ENCODE measurements at regions not wholly inside any gene's neighbourhood (a gene's known extent, or its start where the extent isn't known, plus 50 kb on each side); places are given as distances from the start of the nearest gene placed in this dataset.

- Histone ChIP-seq H3K4me1 (ENCODE audit: insufficient read depth, insufficient read length) (peaks cover 4% of the 10 kb centered on the region), H3K27me3 (ENCODE audit: insufficient read depth, insufficient read length) (no peaks in the 10 kb centered on the region), H3K36me3 (ENCODE audit: insufficient read depth, insufficient read length, low read length) (no peaks in the 10 kb centered on the region), H3K9me3 (ENCODE audit: insufficient read depth, low read length) (no peaks in the 10 kb centered on the region), H3K4me3 (ENCODE audit: insufficient read length, low read depth) (no peak overlapping the region), H3K9ac (ENCODE audit: insufficient read length, low read depth) (no peak overlapping the region)
- TF ChIP-seq YY1 (IDR thresholded peaks at IDR 0.05; ENCODE audit: insufficient read depth, insufficient read length) (no peak), SUZ12 (IDR thresholded peaks at IDR 0.05; ENCODE audit: extremely low read depth, insufficient read depth, insufficient read length) (no peak), ZNF274 (IDR thresholded peaks at IDR 0.05; ENCODE audit: low read depth, low read length) (no peak)
- no peak for DNase-seq (ENCODE audit: low read depth, low spot score)
Observed at GRCh38 chr1:175857756-175858155, 114.4 kb upstream of the TNR start.

GRCh38 chr1:175853681-175854080, 110.3 kb upstream of the TNR start:
- H3K4me3 ChIP-seq (ENCODE audit: insufficient read length, low read depth), result no peak overlapping the region
- TF ChIP-seq ZNF274 (IDR thresholded peaks at IDR 0.05; ENCODE audit: low read depth, low read length) (no peak), YY1 (IDR thresholded peaks at IDR 0.05; ENCODE audit: insufficient read depth, insufficient read length) (no peak), SUZ12 (IDR thresholded peaks at IDR 0.05; ENCODE audit: extremely low read depth, insufficient read depth, insufficient read length) (no peak)
- no peaks in the 10 kb centered on the region for H3K27me3 ChIP-seq (ENCODE audit: insufficient read depth, insufficient read length)
- DNase-seq (ENCODE audit: low read depth, low spot score), result no peak
- no peaks in the 10 kb centered on the region for H3K4me1 ChIP-seq (ENCODE audit: insufficient read depth, insufficient read length)
- no peaks in the 10 kb centered on the region for H3K9me3 ChIP-seq (ENCODE audit: insufficient read depth, low read length)
- no peak overlapping the region for H3K9ac ChIP-seq (ENCODE audit: insufficient read length, low read depth)
- H3K36me3 ChIP-seq (ENCODE audit: insufficient read depth, insufficient read length, low read length), result no peaks in the 10 kb centered on the region

DNA sequence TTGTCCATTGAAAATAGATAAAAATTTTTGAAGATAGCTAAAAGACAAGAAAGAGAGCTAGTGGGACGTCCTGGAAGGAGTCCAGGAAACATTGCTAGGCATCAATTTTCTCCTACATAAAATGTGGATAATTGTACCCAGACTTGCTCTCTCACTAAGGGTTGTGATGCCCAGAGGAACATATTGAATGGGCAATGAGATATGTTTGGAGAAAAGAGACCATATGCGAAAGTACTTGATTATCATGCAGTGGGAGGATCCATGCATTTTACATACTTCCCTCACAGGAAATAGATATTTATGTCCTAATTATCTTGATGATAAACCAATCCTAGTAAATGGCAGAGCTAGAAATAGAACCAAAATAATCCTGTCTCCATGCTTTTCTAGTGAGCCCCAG, 108.4 kb upstream of the TNR start:
- Histone ChIP-seq H3K4me3 (ENCODE audit: insufficient read length, low read depth) (no peak overlapping the region), H3K9ac (ENCODE audit: insufficient read length, low read depth) (no peak overlapping the region), H3K4me1 (ENCODE audit: insufficient read depth, insufficient read length) (no peaks in the 10 kb centered on the region), H3K9me3 (ENCODE audit: insufficient read depth, low read length) (no peaks in the 10 kb centered on the region), H3K27me3 (ENCODE audit: insufficient read depth, insufficient read length) (no peaks in the 10 kb centered on the region), H3K36me3 (ENCODE audit: insufficient read depth, insufficient read length, low read length) (no peaks in the 10 kb centered on the region)
- TF ChIP-seq SUZ12 (IDR thresholded peaks at IDR 0.05; ENCODE audit: extremely low read depth, insufficient read depth, insufficient read length) (no peak), ZNF274 (IDR thresholded peaks at IDR 0.05; ENCODE audit: low read depth, low read length) (no peak), YY1 (IDR thresholded peaks at IDR 0.05; ENCODE audit: insufficient read depth, insufficient read length) (no peak)
- no peak for DNase-seq (ENCODE audit: low read depth, low spot score)

- Histone ChIP-seq H3K4me1 (ENCODE audit: insufficient read depth, insufficient read length) (no peaks in the 10 kb centered on the region), H3K4me3 (ENCODE audit: insufficient read length, low read depth) (no peak overlapping the region), H3K9me3 (ENCODE audit: insufficient read depth, low read length) (no peaks in the 10 kb centered on the region), H3K9ac (ENCODE audit: insufficient read length, low read depth) (no peak overlapping the region), H3K27me3 (ENCODE audit: insufficient read depth, insufficient read length) (no peaks in the 10 kb centered on the region), H3K36me3 (ENCODE audit: insufficient read depth, insufficient read length, low read length) (no peaks in the 10 kb centered on the region)
- TF ChIP-seq YY1 (IDR thresholded peaks at IDR 0.05; ENCODE audit: insufficient read depth, insufficient read length), result no peak
- TF ChIP-seq ZNF274 (IDR thresholded peaks at IDR 0.05; ENCODE audit: low read depth, low read length), result no peak
- no peak for TF ChIP-seq SUZ12 (IDR thresholded peaks at IDR 0.05; ENCODE audit: extremely low read depth, insufficient read depth, insufficient read length)
- DNase-seq (ENCODE audit: low read depth, low spot score), result no peak
Observed at GRCh38 chr1:175848329-175848728, 104.9 kb upstream of the TNR start.

- Histone ChIP-seq H3K9me3 (ENCODE audit: insufficient read depth, low read length) (no peaks in the 10 kb centered on the region), H3K36me3 (ENCODE audit: insufficient read depth, insufficient read length, low read length) (no peaks in the 10 kb centered on the region), H3K27me3 (ENCODE audit: insufficient read depth, insufficient read length) (no peaks in the 10 kb centered on the region), H3K4me1 (ENCODE audit: insufficient read depth, insufficient read length) (no peaks in the 10 kb centered on the region), H3K9ac (ENCODE audit: insufficient read length, low read depth) (no peak overlapping the region), H3K4me3 (ENCODE audit: insufficient read length, low read depth) (no peak overlapping the region)
- TF ChIP-seq ZNF274 (IDR thresholded peaks at IDR 0.05; ENCODE audit: low read depth, low read length) (no peak), SUZ12 (IDR thresholded peaks at IDR 0.05; ENCODE audit: extremely low read depth, insufficient read depth, insufficient read length) (no peak), YY1 (IDR thresholded peaks at IDR 0.05; ENCODE audit: insufficient read depth, insufficient read length) (no peak)
- no peak for DNase-seq (ENCODE audit: low read depth, low spot score)
Observed at GRCh38 chr1:175845985-175846384, 102.6 kb upstream of the TNR start.

DNA sequence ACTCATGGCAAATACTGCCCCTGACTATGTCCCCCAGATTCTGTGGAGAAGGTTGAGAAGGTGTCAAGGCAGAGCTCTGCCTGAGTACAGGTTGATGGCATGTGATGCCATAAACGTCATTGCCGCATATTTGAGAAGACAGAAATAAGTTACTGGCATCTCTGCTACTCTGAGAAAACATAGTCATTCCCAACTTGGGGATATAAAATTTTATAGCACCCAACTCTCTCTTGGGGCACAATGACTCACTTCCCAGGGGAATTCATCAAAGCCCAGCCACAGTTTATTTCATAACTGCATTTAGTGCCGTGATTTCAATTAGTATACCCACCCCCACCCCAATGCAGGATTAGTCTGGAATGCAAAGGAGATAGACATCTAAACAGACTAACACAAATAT, 101.9 kb upstream of the TNR start:
- DNase-seq (ENCODE audit: low read depth, low spot score), result no peak
- Histone ChIP-seq H3K27me3 (ENCODE audit: insufficient read depth, insufficient read length) (no peaks in the 10 kb centered on the region), H3K4me3 (ENCODE audit: insufficient read length, low read depth) (no peak overlapping the region), H3K9me3 (ENCODE audit: insufficient read depth, low read length) (no peaks in the 10 kb centered on the region), H3K4me1 (ENCODE audit: insufficient read depth, insufficient read length) (no peaks in the 10 kb centered on the region), H3K9ac (ENCODE audit: insufficient read length, low read depth) (no peak overlapping the region), H3K36me3 (ENCODE audit: insufficient read depth, insufficient read length, low read length) (no peaks in the 10 kb centered on the region)
- no peak for TF ChIP-seq ZNF274 (IDR thresholded peaks at IDR 0.05; ENCODE audit: low read depth, low read length)
- TF ChIP-seq YY1 (IDR thresholded peaks at IDR 0.05; ENCODE audit: insufficient read depth, insufficient read length), result no peak
- no peak for TF ChIP-seq SUZ12 (IDR thresholded peaks at IDR 0.05; ENCODE audit: extremely low read depth, insufficient read depth, insufficient read length)

DNA sequence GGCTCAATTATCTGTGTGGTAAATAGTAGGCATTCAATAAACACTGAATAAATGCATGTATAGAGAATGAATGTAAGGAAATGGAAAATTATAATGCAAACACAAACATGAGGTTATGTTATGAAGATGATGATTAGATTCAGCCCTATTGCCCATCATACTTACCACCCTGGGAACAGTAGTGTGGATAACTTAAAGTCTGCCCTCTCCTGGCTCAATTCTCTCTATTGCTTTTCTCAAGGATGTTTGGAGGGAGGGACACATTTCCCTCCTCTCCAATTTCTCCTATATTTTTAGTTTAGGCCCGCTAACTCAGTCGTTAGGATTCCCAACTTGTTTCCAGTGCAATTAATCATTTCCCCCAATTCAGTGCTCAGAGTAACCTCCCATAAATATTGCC, 101.5 kb upstream of the TNR start:
- H3K4me3 ChIP-seq (ENCODE audit: insufficient read length, low read depth), result no peak overlapping the region
- TF ChIP-seq SUZ12 (IDR thresholded peaks at IDR 0.05; ENCODE audit: extremely low read depth, insufficient read depth, insufficient read length) (no peak), YY1 (IDR thresholded peaks at IDR 0.05; ENCODE audit: insufficient read depth, insufficient read length) (no peak), ZNF274 (IDR thresholded peaks at IDR 0.05; ENCODE audit: low read depth, low read length) (no peak)

DNA sequence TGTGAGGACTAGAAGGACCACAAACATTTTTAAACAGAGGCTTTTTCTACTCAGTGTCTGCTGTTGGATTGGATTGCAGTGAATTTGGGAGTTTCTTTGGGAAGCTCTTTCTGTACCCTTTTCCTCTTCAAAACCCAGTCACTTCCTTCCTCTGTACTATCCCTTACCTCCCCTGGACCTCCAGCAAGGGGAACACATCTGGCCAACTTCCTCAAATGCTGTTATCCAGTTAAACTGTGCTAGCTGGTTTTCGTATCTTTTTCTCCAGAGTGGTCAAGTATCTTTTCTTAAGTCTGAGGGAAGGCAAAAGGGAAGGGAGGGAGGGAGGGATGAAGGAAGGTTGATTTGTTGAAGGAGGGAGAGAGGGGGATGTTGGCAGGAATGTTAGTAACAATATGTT, 99.2 kb upstream of the TNR start:
- H3K9me3 ChIP-seq (ENCODE audit: insufficient read depth, low read length), result no peaks in the 10 kb centered on the region
- H3K36me3 ChIP-seq (ENCODE audit: insufficient read depth, insufficient read length, low read length), result no peaks in the 10 kb centered on the region
- no peak overlapping the region for H3K9ac ChIP-seq (ENCODE audit: insufficient read length, low read depth)
- H3K27me3 ChIP-seq (ENCODE audit: insufficient read depth, insufficient read length), result no peaks in the 10 kb centered on the region
- no peak for TF ChIP-seq ZNF274 (IDR thresholded peaks at IDR 0.05; ENCODE audit: low read depth, low read length)
- no peak for TF ChIP-seq YY1 (IDR thresholded peaks at IDR 0.05; ENCODE audit: insufficient read depth, insufficient read length)
- no peak for TF ChIP-seq SUZ12 (IDR thresholded peaks at IDR 0.05; ENCODE audit: extremely low read depth, insufficient read depth, insufficient read length)
- no peak overlapping the region for H3K4me3 ChIP-seq (ENCODE audit: insufficient read length, low read depth)
- DNase-seq (ENCODE audit: low read depth, low spot score), result no peak
- no peaks in the 10 kb centered on the region for H3K4me1 ChIP-seq (ENCODE audit: insufficient read depth, insufficient read length)

More for the DNA sequence above, 101.5 kb upstream of the TNR start:
- Histone ChIP-seq H3K36me3 (ENCODE audit: insufficient read depth, insufficient read length, low read length) (no peaks in the 10 kb centered on the region), H3K9me3 (ENCODE audit: insufficient read depth, low read length) (no peaks in the 10 kb centered on the region), H3K9ac (ENCODE audit: insufficient read length, low read depth) (no peak overlapping the region), H3K27me3 (ENCODE audit: insufficient read depth, insufficient read length) (no peaks in the 10 kb centered on the region), H3K4me1 (ENCODE audit: insufficient read depth, insufficient read length) (no peaks in the 10 kb centered on the region)
- DNase-seq (ENCODE audit: low read depth, low spot score), result no peak

Data from NT2/D1 (cell line).